G401.6 (cell line): ENCODE measurements at regions not wholly inside any gene's neighbourhood (a gene's known extent, or its start where the extent isn't known, plus 50 kb on each side); places are given as distances from the start of the nearest gene placed in this dataset.

ENCODE experiments used
- FAIRE-seq: peaks from 2 replicates; lab custom pipeline; 2012; peaks lifted over from hg19 to GRCh38; lab: Jason Lieb, UNC

DNA sequence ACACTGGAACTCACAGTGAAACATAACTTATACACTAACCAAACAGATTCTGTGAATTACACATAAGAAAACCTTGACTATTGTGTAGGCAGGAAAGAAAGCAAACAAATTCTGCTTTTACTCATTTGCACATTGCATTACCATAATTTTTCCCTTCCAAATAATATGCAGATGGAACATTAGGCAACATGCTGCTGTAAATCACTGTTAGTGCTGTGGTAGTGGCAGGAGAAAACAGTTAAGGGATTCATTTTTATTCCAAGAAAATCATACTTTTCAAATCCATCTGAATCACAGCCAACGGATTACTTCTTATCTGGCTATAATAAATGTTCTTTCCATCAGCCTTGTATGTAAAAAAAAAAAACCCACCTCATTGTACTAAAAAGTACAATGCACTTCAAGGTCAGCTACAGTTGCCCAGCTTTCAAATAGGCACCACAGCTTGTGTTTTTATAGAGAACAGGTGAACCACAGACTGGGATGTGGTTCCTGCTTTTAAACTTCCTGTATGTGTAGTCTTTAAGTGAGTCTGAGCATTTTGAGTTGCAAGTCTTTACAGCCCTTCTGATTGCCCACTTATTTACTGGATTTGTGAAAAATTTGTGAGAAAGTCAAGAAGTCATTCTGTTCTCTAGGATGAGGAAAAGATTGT is 590.0 kb upstream of the SEMA3D start:
- FAIRE-seq, result no peak

DNA sequence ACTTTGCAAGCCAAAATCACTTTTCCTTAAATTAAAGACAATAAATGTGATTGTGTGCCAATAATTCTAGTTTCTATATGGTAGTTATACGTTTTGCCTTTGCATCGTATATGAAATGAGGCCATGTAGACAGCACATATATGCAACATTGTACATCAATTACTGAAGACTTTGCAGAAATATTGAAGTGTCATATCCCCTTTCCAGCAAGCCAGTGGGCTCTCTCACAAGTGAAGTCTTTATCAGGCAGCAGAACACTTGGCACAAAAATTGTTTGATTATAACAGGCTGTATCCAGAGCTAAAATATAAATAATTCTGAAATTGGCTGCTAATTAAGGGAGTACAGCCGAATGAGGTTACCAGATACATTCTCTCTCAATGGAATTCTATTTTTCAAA is 588.6 kb upstream of the SEMA3D start:
- no peak for FAIRE-seq

DNA sequence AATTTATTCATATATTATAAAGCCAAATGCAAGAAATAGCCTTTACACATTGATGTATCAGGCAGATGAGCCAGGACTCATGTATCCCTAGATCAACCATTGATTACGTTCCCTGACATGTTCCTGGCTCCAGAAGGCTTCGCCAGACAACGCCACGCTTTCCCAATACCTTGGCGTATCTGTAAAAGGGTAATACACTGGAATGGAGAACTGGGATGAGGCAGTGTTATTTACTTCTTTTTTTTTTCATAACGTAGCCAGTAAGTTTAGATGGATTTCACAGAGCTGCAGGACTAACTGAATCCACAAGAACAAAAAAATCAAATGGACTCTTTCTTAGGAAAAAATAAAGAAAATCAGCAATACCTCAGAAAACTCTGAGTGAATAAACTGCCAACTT is 588.1 kb upstream of the SEMA3D start:
- FAIRE-seq, result no peak

DNA sequence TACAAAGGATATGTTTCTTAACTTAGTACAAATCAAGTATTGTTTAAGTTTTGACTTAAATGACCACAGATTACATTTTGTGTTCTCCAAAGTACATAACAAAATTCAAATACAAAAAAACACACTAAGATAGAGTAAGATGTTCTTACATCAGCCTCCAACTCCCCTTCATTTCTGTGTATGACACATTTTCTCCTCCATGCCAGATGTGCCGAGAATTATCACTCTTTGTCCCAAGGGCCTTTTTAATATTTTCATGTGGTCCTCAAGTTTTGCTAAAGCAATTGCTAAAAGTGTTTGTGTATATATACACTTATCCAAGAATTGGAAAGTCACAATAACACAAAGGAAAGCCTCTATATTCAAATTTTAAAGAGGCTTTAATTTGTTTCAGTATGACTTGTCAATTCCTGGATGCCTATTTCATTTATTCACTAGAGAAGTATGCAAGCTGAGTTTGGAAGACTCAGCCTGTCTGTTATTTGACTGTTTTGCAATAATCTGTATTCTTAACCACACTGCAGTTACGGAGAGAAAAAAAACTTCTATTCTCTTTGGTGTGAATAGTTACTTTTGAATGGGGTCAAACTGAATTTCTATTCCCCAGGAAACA is 586.4 kb upstream of the SEMA3D start:
- FAIRE-seq, result no peak

DNA sequence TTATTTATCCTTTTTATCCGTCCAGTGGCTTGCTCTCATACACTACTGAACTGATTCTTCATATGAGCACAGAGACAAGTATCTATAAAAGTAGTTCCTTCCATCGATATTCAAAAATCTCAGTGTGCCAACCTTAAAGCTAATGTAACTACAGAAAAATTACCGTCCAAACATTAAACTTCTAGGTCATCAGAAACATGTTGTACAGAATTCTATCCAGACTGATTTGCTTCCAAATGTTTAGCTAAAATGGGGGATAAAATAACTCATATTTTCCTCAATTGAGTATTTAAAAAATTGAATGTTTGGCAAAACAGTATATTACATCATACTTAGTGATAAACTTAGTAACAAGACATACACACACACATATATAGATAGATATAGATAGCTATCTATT is 584.7 kb upstream of the SEMA3D start:
- no peak for FAIRE-seq

DNA sequence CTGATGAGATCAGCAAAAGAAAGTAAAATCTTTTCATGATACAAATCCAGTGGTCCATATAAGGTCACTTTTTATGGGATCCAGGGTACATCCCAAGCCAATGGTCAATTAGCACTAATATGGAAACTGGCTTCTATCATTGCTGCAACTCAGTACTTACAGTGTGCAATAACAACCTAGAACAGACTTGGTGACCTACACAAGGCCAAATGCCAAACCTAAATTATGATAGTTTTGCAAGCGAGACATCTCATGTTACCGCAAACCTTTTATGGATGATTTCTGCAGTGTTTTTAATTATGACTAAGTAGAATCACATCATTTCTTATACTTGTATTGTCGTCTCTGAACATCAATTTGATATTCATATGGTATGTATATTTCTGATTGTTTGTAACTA is 583.5 kb upstream of the SEMA3D start:
- FAIRE-seq, result no peak

DNA sequence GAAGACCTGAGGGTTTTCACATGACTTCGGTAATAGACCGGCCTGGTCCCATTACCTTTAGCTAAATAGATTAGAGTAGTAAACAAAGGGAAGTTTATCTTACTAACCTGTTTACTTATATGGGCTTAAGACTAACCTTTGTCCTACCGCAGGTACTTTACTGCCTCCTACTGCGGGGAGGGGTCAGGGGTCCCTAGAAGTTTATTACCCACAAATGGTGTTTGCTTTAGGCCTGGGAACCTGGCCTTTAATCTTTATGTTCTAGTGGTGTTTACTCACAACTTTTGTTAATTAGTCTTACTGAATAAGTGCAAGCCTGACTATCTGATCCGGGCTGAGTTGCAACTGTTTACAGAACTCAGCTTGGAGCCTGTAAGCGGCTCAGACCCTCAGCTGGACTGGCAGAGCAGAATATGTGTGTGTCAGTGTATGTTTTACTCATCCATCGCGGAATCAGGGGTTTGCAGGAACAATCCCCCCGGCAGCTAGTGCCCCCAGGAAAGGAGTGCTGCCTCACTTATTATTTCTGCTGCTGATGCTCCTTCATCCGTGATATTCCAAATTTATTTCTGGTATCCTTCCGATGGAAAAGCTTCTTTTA is 578.9 kb upstream of the SEMA3D start:
- FAIRE-seq, result no peak

DNA sequence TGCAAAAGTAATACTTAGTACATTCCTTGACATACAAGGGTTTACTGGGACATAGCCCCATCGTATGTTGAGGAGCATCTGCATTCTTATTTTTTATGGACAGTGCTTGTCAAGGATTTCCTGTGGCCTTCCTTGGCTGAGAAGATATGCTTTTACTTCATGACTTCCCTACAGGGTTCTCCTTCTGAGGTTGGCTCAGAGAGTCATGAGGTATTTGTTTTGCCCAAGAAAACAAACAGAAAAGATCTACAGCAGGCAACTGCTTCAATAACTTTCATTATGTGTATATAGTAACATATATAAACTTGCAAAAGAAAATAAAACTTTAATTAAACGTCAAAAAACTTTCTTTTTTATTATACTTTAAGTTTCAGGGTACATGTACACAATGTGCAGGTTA is 577.2 kb upstream of the SEMA3D start:
- no peak for FAIRE-seq

DNA sequence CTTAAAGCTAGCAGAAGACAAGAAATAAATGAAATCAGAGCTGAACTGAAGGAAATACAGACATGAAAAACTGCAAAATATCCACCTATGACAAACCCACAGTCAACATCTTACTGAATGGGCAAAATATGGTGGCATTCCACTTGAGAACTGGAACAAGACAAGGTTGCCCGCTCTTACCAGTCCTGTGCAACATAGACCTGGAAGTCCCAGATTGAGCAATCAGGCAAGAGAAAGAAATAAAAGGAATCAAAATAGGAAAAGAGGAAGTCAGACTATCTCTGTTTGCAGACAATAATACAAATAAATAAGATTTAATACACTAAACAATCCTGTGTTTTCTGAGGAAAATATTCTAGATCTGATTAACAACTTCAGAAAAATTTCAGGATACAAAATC is 570.5 kb upstream of the SEMA3D start:
- no peak for FAIRE-seq

DNA sequence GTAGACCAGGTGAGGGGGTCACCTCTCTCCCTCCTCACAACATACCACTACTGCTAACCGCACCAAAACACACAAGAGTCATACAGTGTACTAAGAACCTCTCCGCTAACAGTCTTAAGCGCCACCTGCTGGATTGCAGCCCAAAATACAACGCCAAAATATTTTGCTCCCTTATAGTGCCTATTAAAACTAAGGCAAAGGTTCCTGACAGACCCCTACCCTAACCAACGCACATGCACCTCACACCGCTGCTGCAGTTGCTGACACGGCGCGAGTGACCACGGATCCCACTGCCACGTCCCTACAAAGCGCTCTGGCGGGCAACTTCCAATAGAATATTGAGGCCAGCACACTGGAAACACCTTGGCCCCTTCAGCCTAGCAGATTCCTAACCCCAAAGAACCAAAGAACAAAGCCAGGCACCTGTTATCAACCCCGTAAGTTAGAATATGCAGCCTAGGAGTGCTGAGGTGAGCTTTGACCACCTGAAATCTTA is 563.6 kb upstream of the SEMA3D start:
- FAIRE-seq, result no peak

DNA sequence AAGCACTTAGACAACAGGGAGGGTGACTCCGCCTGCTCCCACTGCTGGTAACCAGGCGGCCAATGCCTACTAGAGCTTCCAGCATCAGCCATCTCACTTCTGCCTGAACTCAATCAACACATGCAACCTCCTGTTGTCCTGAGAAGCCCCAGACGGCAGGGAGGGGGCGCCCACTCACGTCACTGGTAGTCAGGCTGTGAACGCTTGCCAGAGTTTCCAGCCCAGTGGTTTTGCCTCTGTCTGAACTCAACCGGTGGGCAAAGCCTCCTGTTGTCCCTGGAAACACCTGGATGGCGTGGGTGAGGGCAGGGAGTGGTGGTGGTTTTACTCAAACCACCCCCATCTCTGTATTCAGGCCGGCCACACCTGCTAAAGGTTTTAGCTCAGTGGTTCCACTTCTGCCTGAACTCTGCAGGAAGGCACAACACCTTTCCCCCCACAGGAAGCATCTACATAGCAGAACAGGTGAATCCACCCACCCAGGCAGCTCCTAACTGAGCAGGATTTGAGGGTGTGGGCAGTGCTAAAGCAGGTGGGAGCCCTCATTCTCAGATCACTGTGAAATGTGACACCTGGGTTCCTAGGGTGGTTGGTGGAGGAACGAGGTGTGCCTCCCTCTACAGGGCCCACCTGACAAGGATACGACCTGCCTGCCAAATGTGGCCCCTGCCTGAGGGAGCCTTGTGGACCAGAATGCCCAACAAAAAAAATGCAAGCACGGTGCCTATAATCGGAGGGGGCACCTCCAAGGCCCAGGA is 563.0 kb upstream of the SEMA3D start:
- no peak for FAIRE-seq

DNA sequence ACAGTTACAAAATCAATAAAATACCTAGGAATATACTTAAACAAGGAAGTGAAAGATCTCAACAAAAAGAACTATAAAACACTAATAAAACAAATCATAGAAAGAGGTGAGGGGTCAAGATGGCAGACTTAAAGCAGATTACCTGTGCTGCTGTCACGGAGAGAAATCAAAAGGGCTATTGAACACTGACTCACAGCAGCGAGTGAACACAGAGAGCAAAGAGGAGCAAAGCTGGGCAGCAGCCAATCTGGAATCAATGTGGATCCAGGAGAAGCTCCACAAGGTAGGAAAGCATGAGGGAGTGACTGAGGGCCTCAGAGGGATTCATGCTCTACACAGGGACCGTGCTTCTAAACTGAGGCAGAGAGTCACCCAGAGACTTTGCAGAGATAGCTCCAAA is 562.0 kb upstream of the SEMA3D start:
- FAIRE-seq, result no peak

DNA sequence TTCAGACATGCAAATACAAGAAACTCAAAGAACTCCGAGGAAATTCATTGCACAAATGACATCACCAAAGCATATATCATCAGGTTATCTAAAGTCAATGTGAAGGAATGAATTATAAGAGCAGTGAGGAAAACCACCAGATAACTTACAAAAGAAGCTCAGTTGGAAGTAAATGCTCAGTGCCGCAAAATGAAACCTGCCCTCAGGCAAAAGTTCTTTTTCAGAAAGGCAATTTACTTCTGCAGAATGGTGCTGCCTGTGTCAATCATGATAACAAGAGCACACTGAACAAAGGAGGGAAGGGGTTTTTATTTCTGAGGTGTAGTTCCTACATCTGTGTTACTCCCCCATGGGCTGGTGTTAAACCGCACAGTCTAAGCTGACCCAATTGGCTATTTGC is 550.6 kb upstream of the SEMA3D start:
- no peak for FAIRE-seq

DNA sequence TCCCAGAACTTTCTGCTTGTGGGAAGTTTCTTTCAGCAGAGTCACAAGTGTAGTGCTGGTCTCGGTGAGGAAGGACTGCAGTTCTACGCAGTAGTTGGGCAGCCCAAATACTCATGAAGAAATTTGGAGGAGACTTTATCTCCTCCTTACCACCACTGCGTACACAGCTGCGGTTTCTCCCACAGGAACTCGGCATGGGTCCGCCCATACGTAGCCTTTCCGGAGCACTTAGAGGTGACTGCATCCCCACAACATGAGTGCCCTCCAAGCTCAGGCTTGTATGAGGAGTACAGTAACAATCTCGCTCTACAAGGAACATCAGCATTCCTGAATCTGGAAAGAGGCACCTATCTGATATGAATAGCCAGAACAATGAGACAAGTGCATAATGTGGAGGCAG is 549.2 kb upstream of the SEMA3D start:
- no peak for FAIRE-seq

DNA sequence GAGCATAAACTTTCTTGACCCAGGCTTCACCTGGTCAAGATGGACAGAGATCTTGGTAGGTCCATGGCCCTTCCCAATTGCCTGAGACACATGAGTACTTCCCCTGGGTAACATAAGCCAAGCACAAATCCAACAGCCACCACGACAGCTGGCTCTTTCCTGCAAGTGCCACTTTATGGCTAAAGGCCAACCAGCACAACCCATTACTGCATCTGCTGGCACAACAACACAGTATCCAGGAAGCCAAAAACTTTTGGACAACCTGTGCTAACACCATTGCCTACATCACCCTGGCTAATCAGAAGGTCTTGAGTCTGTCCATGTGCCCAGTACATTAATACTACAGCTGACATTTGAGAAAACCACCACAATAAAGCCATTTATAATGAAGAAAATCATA is 548.0 kb upstream of the SEMA3D start:
- no peak for FAIRE-seq

DNA sequence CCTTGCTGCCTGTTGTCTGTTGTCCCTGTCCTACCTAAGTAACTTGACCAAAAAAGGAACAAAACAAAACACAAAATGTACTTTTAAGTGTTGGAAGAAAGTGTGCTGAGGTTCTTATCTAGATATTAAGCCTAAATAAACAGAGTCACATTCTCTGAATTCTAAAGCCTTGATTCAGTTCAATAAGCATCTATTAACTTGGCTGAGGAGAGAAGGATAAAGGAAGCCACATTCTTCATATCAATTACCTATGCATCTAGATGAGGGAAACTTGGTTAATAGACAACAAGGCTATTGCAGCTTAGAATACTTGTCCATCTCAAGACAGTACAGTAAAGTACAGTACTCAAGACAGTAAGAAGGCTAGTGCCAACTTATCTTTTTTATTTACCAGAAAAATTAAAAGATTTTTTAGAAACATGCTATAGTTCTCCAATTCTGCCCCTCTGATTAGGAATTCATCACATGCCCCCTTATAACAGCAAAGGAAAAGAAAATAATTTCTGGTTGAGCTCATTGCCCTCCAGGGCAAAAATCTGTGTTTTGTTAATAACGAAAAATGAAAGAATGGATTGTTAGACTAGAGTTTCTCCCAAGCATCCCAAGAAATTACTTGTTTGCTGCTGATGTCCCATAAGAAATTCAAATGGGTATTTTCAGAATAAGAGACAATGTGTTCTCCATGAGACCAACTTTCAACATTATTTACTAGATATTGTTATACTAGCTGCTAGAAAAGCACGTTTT is 546.5 kb upstream of the SEMA3D start:
- FAIRE-seq, result no peak

DNA sequence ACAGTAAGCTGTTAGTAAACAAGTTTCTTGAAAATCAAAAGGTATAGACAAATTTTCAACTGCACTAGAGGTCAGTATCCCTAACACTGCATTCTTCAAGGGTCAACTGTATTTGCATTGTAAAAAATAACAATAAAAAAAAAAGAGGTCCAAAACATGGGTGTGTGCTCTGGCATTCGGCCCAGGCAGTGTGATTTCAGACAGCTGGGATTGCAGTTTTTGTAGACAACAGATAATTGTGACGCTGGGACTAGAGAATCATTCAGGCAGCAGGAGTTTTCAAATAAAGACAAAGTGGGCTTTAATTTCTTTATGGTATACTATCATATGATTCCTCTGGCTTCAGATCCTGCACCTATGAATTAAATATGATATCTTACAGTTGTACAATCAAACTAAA is 543.2 kb upstream of the SEMA3D start:
- no peak for FAIRE-seq

DNA sequence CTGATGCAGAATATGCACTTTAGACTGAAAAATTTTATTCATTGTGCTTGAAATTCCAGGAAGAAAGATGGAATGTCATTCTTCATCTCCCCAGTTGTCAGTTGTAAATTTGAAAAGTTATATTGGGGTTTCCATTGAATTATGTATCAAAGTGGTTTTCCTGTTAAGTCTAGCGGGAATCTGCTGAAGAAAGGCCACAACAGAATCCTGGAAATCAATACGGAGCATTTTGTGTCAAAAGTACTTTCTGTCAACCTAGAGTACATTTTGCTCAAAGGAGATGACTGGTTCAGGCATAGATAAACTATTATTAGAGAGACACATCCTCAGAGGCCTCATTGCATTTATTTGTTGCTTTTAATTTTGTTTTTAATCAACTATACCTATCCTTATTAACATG is 538.2 kb upstream of the SEMA3D start:
- FAIRE-seq, result no peak

DNA sequence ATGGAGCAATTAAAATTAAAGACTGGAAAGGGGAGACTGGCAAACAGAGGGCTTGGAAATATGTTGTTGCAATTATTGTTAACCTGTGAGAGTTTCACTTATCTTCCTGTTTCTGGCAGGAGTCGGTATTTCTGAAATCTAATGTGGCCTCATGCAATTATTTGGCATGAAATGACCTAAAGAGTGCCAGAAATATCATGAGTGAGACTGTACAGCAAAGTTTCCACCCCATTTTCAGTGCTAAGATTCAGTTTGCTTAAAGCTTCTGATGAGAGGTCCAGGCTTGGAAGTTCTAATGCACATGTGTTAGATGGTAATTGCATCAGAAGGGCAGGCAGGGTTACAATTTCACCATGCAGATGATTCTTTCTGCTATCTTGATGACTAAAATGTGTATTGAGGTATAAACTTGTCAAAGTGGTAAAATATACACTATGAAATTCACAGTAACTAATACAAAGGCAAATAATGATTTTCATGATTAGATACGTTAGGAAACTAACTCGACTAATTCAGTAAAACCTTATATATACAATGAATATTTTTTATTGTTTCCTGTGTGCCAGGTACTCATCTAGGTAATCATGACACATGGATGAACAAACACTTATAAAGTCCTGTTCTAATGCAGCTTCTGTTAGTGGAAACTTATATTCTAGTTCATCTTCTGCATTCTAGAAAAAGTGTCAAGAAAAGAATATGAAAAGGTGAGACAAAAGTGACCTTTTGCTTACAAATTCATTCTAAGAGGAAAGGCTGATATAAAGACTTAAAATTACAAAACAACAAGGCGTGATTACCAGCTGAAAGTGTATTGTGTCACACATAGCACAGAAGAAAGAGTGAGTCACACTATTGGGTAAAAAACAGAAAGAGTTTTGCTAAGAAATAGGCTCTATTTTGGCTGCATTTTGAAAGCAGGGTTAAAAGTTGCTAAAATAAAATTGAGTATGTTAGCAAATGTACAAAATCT is 533.4 kb upstream of the SEMA3D start:
- FAIRE-seq, result no peak

DNA sequence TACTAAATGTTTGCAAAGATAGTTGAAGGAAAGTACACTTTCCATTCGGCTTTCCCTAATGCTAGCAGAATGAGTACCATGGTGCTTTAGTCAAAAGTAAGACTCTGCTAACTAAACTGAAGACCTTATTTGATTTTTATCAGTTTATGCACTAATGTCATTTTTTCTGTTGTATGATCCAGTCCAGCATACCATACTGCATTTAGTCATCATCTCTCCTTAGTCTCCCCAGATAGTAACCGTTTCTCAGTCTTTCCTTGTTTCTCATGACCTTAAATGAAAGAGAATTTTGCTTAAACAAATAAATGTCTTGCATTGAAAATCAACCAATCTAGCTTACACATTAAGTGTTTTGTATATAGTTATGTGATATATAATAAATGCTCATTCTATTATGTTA is 529.5 kb upstream of the SEMA3D start:
- no peak for FAIRE-seq

DNA sequence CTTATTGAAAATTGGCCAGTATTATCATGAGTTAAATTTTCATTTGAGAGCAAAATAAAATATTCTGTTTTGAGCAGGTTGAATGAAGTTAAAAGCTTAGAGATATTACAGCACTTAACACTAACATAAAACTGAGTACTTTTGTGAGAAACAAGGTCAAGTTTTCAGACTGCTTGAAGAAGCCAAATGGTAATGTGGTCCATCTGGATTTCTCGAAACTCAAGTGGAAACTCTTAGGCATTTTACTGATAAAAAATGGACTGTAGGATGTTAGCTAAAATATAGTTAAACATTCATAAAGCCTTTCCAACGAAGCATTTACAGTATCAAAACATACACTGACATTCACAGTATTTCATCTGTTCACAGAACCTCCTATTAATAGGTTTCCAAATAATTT is 528.1 kb upstream of the SEMA3D start:
- FAIRE-seq, result no peak
